ENCODE measurements at regions not wholly inside any gene's neighbourhood (a gene's known extent, or its start where the extent isn't known, plus 50 kb on each side); places are given as distances from the start of the nearest gene placed in this dataset.
A peak's percentile ranks its signal among the peaks of the same experiment; 100 is the strongest.

GRCh38 chr13:84834201-84834600, 951.9 kb upstream of the SLITRK1 start:
- POLR2A ChIA-PET = no interaction called here
- no peak overlapping the region for H3K4me3 Mint-ChIP-seq
- H3K27ac Mint-ChIP-seq = no peak overlapping the region
- no peak for ATAC-seq
- no peaks in the 10 kb centered on the region for H3K36me3 Mint-ChIP-seq
- no peak for DNase-seq (ENCODE audit: low spot score)
- TF ChIP-seq KAT7 (CRISPR knock-in tag; IDR thresholded peaks at IDR 0.05; ENCODE audit: borderline replicate concordance) = no peak
- TF ChIP-seq, protein P1, sequence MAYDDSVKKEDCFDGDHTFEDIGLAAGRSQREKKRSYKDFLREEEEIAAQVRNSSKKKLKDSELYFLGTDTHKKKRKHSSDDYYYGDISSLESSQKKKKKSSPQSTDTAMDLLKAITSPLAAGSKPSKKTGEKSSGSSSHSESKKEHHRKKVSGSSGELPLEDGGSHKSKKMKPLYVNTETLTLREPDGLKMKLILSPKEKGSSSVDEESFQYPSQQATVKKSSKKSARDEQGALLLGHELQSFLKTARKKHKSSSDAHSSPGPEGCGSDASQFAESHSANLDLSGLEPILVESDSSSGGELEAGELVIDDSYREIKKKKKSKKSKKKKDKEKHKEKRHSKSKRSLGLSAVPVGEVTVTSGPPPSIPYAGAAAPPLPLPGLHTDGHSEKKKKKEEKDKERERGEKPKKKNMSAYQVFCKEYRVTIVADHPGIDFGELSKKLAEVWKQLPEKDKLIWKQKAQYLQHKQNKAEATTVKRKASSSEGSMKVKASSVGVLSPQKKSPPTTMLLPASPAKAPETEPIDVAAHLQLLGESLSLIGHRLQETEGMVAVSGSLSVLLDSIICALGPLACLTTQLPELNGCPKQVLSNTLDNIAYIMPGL (CRISPR knock-in tag; IDR thresholded peaks at IDR 0.05) = no peak
- TF ChIP-seq NR1H2 (CRISPR knock-in tag; IDR thresholded peaks at IDR 0.05) = no peak
- TF ChIP-seq ZNF416 (CRISPR knock-in tag; IDR thresholded peaks at IDR 0.05) = no peak
- TF ChIP-seq MXD4 (CRISPR knock-in tag; IDR thresholded peaks at IDR 0.05; ENCODE audit: borderline replicate concordance) = no peak
- TF ChIP-seq CREM (CRISPR knock-in tag; IDR thresholded peaks at IDR 0.05) = no peak
- TF ChIP-seq ZNF232 (CRISPR knock-in tag; IDR thresholded peaks at IDR 0.05) = no peak
- peaks cover 6% of the 10 kb centered on the region; the same call in 1 of the 2 replicates for H3K9me3 Mint-ChIP-seq
- no peaks in the 10 kb centered on the region for H3K27me3 Mint-ChIP-seq (ENCODE audit: low read depth)
- CTCF ChIA-PET = no interaction called here
- 0 out of 2 replicates have a peak, but pooled peaks cover 2% of the 10 kb centered on the region for H3K4me1 Mint-ChIP-seq

DNA sequence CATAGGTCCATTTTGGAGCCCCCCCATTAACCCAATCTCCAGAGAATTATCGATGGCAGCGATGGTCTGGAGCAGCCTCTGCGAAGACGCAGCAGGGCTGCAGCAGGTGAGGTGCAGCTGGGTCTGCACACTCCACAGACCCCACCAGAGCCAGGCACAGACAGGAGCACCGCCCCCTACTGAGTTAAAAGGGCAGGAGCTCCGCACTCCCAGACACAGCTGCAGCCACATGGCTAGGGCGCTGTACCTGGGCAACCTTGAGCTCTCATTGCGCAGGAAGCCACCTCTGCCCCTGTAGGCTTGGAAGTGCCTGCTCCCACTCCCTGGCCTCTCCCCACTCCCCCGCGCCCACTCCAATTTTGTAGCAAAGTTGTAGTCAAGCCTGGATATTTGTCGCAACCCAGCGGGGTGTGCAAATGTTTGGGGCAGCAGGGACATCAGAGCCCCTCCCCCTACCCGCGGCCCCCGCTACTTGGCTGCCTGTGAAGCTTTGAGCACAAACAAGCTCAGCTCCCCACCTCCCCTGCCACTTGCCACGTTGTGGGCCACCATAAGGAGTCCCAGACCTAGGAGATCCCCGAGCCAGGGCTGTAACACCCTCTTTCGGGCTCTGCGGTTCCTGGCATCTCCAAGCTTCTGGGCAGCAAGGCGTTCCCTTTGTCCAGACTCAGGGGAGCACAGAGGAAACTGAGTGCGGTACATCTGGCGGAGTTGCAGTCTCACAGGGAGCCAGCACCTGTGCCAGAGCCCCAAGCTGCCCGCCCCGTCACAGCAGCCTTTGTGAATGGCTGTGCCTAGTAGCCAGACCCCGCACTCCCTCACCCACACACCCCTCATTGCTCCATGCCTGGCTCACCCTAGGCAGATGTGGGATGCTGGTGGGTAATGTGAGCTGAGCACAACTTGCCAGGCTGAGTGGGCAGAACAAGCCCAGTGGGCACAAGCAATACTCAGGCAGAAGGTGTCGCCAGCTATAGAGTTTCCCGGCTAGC, 949.7 kb upstream of the SLITRK1 start:
- peak; percentile 96 for ATAC-seq
- Mint-ChIP-seq H3K27me3 (ENCODE audit: low read depth) (no peaks in the 10 kb centered on the region), H3K4me3 (no peak overlapping the region), H3K9me3 (peaks cover 3% of the 10 kb centered on the region; the same call in 1 of the 2 replicates), H3K4me1 (0 out of 2 replicates have a peak, but pooled peaks cover 2% of the 10 kb centered on the region), H3K27ac (no peak overlapping the region), H3K36me3 (no peaks in the 10 kb centered on the region)
- ChIA-PET CTCF (interaction anchor here (0.9 kb wide), 1 partner anchor 12 kb away, joined by 6 read pairs; no protein-coding TSS in a partner anchor), POLR2A (interaction anchor here (0.5 kb wide), 1 partner anchor 37 kb away, joined by 3 read pairs; no protein-coding TSS in a partner anchor)
- TF ChIP-seq CBFB (CRISPR knock-in tag; IDR thresholded peaks at IDR 0.05; ENCODE audit: low read depth) (no peak), TP53 (CRISPR knock-in tag; IDR thresholded peaks at IDR 0.05) (no peak), ZNF121 (CRISPR knock-in tag; IDR thresholded peaks at IDR 0.05) (peak; percentile 34; the same call in 1 of the 2 replicates), CTCF (IDR thresholded peaks at IDR 0.05) (no peak)
- TF ChIP-seq, protein P2, sequence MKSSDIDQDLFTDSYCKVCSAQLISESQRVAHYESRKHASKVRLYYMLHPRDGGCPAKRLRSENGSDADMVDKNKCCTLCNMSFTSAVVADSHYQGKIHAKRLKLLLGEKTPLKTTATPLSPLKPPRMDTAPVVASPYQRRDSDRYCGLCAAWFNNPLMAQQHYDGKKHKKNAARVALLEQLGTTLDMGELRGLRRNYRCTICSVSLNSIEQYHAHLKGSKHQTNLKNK (CRISPR knock-in tag; IDR thresholded peaks at IDR 0.05) = no peak
- DNase-seq (ENCODE audit: low spot score) = peak; percentile 36

GRCh38 chr13:84823528-84823927, 941.3 kb upstream of the SLITRK1 start:
- Mint-ChIP-seq H3K4me3 (no peak overlapping the region), H3K36me3 (peaks cover 3% of the 10 kb centered on the region; the same call in 1 of the 2 replicates), H3K27ac (no peak overlapping the region), H3K9me3 (peaks cover 17% of the 10 kb centered on the region), H3K4me1 (peaks cover 15% of the 10 kb centered on the region), H3K27me3 (ENCODE audit: low read depth) (no peaks in the 10 kb centered on the region)
- ATAC-seq = no peak
- no peak for TF ChIP-seq MXD4 (CRISPR knock-in tag; IDR thresholded peaks at IDR 0.05; ENCODE audit: borderline replicate concordance)
- TF ChIP-seq, protein P3, sequence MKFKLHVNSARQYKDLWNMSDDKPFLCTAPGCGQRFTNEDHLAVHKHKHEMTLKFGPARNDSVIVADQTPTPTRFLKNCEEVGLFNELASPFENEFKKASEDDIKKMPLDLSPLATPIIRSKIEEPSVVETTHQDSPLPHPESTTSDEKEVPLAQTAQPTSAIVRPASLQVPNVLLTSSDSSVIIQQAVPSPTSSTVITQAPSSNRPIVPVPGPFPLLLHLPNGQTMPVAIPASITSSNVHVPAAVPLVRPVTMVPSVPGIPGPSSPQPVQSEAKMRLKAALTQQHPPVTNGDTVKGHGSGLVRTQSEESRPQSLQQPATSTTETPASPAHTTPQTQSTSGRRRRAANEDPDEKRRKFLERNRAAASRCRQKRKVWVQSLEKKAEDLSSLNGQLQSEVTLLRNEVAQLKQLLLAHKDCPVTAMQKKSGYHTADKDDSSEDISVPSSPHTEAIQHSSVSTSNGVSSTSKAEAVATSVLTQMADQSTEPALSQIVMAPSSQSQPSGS (CRISPR knock-in tag; IDR thresholded peaks at IDR 0.05; ENCODE audit: borderline replicate concordance, low read depth) = no peak
- POLR2A ChIA-PET = no interaction called here
- CTCF ChIA-PET = no interaction called here
- no peak for DNase-seq (ENCODE audit: low spot score)
